ENCODE measurements at regions not wholly inside any gene's neighbourhood (a gene's known extent, or its start where the extent isn't known, plus 50 kb on each side); places are given as distances from the start of the nearest gene placed in this dataset.

DNA sequence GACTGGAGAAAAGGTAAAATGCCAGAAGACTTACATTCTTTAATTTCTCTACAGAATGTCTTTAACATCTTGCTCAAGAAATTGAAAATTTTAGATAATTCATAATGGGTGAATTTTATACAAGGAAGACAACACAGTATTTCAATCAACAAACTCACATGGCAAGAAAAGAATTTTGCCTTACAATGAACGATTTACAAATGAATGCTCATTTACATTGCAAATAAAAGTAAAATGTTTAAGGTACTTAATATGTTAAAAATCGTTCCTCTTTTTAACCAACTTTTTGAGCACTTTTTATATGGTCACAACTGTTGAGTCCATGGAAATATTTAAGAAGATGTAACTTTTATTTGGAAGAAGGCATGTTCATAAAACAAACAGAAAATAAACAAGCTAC is 174.8 kb upstream of the UBE2E2 start:
- no peak overlapping the region for H3K4me3 ChIP-seq
- H3K9me3 ChIP-seq, result peaks cover 0 to 9% of the 10 kb centered on the region in 2 donors
- no peaks in the 10 kb centered on the region for H3K4me1 ChIP-seq
- intact Hi-C loops (cut with DNase I), result no loop called here
- TF ChIP-seq, protein P1, sequence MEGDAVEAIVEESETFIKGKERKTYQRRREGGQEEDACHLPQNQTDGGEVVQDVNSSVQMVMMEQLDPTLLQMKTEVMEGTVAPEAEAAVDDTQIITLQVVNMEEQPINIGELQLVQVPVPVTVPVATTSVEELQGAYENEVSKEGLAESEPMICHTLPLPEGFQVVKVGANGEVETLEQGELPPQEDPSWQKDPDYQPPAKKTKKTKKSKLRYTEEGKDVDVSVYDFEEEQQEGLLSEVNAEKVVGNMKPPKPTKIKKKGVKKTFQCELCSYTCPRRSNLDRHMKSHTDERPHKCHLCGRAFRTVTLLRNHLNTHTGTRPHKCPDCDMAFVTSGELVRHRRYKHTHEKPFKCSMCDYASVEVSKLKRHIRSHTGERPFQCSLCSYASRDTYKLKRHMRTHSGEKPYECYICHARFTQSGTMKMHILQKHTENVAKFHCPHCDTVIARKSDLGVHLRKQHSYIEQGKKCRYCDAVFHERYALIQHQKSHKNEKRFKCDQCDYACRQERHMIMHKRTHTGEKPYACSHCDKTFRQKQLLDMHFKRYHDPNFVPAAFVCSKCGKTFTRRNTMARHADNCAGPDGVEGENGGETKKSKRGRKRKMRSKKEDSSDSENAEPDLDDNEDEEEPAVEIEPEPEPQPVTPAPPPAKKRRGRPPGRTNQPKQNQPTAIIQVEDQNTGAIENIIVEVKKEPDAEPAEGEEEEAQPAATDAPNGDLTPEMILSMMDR (IDR thresholded peaks at IDR 0.05), result no peak
- no peak overlapping the region for H3K27ac ChIP-seq
- H3K27me3 ChIP-seq, result no peaks in the 10 kb centered on the region
- ATAC-seq, result no peak
- no peak for DNase-seq
- no peaks in the 10 kb centered on the region for H3K36me3 ChIP-seq

DNA sequence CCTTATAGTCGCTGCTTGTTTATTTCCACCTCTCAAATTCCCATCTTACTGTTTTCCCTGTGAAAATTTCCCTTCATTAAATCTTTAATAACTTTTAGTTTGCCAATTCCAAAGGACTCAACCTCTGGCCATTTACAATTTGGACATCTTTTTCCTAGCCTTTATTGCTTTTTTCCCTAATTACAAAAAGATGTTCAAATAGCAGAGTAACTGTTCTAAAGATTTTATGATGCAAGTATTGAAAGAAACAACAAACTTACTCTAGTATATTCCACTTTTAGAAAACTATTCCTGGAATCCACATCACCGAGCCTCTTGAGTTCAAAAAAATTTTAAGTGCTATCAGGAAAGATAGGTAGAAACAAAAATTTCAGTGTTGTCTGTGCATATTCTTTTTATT is 174.1 kb upstream of the UBE2E2 start:
- H3K9me3 ChIP-seq, result peaks cover 0 to 9% of the 10 kb centered on the region in 2 donors
- H3K4me3 ChIP-seq, result no peak overlapping the region
- H3K36me3 ChIP-seq, result no peaks in the 10 kb centered on the region
- no peaks in the 10 kb centered on the region for H3K27me3 ChIP-seq
- no peak overlapping the region for H3K27ac ChIP-seq
- TF ChIP-seq, protein P1 (IDR thresholded peaks at IDR 0.05), result no peak
- ATAC-seq (peak; percentile 22), DNase-seq (no peak)
- intact Hi-C loops (cut with DNase I), result no loop called here
- H3K4me1 ChIP-seq, result no peaks in the 10 kb centered on the region

DNA sequence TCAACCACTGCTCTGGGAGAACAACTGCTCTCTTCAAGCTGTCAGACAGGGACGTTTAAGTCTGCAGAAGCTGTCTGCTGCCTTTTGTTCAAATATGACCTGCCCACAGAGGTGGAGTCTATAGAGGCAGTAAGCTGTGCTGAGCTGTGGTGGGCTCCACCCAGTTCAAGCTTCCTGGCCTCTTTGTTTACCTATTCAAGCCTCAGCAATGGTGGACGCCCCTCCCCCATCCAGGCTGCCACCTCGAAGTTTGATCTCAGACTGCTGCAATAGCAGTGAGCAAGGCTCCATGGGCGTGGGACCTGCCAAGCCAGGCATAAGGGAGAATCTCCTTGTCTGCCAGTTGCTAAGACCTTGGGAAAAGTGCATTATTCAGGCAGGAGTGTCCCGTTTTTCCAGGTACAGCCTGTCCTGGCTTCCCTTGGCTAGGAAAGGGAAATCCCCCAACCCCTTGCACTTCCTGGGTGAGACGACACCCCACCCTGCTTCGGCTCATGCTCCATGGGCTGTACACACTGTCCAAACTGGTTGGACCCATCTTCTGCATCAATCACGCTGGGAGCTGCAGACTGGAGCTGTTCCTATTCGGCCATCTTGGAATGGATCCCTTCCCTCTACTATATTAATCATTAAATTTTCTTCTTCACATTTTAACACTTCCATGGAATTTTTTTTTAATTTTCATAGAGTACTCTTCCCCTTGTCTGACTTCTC is 167.0 kb upstream of the UBE2E2 start:
- Histone ChIP-seq H3K9me3 (peaks cover 0 to 5% of the 10 kb centered on the region in 2 donors), H3K4me3 (no peak overlapping the region), H3K27me3 (no peaks in the 10 kb centered on the region), H3K27ac (peak overlapping the region in 1 of 2 donors; percentile 54), H3K4me1 (peaks cover 0 to 15% of the 10 kb centered on the region in 2 donors), H3K36me3 (no peaks in the 10 kb centered on the region)
- ATAC-seq (peak; percentile 71), DNase-seq (peak in 2 of 4 donors; percentile 42 to 53)
- TF ChIP-seq, protein P1 (IDR thresholded peaks at IDR 0.05), result no peak
- intact Hi-C loops (cut with DNase I), result no loop called here

DNA sequence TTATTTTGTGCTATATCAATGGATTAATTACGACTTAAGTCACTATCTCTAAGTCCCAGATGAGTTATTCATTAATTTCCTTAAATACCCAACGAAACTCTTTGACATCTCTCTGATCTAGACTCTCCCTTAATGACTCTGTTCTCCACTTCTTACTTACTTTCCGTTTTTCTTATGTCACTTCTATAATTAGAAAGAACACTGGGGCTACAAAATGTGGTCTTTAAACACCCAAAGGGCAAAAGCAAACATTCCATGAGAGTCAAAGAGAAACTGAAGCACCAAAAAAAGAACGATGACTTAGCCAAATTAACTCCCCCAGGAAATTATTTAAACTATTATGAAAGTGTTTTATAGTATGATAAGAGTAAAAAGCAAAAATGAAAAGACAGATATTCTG is 166.4 kb upstream of the UBE2E2 start:
- no peaks in the 10 kb centered on the region for H3K36me3 ChIP-seq
- ATAC-seq (peak; percentile 87), DNase-seq (no peak)
- no peak overlapping the region for H3K4me3 ChIP-seq
- no peaks in the 10 kb centered on the region for H3K9me3 ChIP-seq
- no peaks in the 10 kb centered on the region for H3K27me3 ChIP-seq
- intact Hi-C loops (cut with DNase I), result no loop called here
- peak overlapping the region in 1 of 2 donors; percentile 54 for H3K27ac ChIP-seq
- TF ChIP-seq, protein P1 (IDR thresholded peaks at IDR 0.05), result no peak
- H3K4me1 ChIP-seq, result peaks cover 0 to 15% of the 10 kb centered on the region in 2 donors

DNA sequence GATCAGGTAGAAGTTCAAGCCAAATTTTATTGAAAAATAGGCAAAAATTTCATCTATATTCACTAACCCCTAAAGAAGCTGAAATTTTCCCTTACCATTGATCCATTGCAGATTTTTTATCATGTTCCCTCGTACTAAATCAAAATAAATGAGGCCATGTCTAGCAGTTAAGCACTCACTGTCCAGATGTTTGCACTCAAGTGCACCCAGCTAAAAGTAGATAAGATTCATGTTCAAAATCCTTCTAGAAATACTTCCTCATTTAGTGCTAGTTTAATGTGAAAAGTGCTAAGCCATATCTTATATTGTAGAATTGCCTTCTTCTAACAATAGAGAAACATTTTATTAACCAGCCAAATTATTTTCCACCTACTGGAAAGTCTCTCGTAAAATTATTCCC is 164.7 kb upstream of the UBE2E2 start:
- no peaks in the 10 kb centered on the region for H3K27me3 ChIP-seq
- no peak for ATAC-seq
- H3K4me3 ChIP-seq, result no peak overlapping the region
- H3K27ac ChIP-seq, result no peak overlapping the region
- peaks cover 0 to 15% of the 10 kb centered on the region in 2 donors for H3K4me1 ChIP-seq
- DNase-seq, result peak in 2 of 4 donors; percentile 59 to 66
- TF ChIP-seq, protein P1 (IDR thresholded peaks at IDR 0.05), result no peak
- intact Hi-C loops (cut with DNase I), result no loop called here
- no peaks in the 10 kb centered on the region for H3K36me3 ChIP-seq
- H3K9me3 ChIP-seq, result no peaks in the 10 kb centered on the region

All from left lung (tissue), 4 donors.